ENCODE measurements at regions not wholly inside any gene's neighbourhood (a gene's known extent, or its start where the extent isn't known, plus 50 kb on each side); places are given as distances from the start of the nearest gene placed in this dataset.

DNA sequence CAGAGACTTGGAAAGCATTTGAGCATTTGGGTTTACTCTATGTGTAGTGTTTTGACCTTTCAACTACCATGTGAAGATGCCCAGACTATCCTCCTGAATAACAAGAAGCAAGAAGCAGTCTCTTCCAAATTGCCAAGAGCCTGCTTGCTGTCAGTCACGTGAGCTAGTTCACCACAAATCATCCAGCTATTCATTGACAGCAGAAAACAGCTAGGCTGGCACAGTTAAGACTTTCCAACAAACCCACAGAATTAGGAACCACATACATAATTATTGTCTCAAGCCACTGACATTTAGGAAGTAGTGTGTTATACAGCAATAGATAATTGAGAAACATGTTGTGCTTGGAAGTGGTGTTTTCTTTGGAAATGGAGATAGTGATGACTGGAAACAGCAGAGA, 1652.0 kb downstream of the NCAM2 start (continued):
- TF ChIP-seq, protein P1, sequence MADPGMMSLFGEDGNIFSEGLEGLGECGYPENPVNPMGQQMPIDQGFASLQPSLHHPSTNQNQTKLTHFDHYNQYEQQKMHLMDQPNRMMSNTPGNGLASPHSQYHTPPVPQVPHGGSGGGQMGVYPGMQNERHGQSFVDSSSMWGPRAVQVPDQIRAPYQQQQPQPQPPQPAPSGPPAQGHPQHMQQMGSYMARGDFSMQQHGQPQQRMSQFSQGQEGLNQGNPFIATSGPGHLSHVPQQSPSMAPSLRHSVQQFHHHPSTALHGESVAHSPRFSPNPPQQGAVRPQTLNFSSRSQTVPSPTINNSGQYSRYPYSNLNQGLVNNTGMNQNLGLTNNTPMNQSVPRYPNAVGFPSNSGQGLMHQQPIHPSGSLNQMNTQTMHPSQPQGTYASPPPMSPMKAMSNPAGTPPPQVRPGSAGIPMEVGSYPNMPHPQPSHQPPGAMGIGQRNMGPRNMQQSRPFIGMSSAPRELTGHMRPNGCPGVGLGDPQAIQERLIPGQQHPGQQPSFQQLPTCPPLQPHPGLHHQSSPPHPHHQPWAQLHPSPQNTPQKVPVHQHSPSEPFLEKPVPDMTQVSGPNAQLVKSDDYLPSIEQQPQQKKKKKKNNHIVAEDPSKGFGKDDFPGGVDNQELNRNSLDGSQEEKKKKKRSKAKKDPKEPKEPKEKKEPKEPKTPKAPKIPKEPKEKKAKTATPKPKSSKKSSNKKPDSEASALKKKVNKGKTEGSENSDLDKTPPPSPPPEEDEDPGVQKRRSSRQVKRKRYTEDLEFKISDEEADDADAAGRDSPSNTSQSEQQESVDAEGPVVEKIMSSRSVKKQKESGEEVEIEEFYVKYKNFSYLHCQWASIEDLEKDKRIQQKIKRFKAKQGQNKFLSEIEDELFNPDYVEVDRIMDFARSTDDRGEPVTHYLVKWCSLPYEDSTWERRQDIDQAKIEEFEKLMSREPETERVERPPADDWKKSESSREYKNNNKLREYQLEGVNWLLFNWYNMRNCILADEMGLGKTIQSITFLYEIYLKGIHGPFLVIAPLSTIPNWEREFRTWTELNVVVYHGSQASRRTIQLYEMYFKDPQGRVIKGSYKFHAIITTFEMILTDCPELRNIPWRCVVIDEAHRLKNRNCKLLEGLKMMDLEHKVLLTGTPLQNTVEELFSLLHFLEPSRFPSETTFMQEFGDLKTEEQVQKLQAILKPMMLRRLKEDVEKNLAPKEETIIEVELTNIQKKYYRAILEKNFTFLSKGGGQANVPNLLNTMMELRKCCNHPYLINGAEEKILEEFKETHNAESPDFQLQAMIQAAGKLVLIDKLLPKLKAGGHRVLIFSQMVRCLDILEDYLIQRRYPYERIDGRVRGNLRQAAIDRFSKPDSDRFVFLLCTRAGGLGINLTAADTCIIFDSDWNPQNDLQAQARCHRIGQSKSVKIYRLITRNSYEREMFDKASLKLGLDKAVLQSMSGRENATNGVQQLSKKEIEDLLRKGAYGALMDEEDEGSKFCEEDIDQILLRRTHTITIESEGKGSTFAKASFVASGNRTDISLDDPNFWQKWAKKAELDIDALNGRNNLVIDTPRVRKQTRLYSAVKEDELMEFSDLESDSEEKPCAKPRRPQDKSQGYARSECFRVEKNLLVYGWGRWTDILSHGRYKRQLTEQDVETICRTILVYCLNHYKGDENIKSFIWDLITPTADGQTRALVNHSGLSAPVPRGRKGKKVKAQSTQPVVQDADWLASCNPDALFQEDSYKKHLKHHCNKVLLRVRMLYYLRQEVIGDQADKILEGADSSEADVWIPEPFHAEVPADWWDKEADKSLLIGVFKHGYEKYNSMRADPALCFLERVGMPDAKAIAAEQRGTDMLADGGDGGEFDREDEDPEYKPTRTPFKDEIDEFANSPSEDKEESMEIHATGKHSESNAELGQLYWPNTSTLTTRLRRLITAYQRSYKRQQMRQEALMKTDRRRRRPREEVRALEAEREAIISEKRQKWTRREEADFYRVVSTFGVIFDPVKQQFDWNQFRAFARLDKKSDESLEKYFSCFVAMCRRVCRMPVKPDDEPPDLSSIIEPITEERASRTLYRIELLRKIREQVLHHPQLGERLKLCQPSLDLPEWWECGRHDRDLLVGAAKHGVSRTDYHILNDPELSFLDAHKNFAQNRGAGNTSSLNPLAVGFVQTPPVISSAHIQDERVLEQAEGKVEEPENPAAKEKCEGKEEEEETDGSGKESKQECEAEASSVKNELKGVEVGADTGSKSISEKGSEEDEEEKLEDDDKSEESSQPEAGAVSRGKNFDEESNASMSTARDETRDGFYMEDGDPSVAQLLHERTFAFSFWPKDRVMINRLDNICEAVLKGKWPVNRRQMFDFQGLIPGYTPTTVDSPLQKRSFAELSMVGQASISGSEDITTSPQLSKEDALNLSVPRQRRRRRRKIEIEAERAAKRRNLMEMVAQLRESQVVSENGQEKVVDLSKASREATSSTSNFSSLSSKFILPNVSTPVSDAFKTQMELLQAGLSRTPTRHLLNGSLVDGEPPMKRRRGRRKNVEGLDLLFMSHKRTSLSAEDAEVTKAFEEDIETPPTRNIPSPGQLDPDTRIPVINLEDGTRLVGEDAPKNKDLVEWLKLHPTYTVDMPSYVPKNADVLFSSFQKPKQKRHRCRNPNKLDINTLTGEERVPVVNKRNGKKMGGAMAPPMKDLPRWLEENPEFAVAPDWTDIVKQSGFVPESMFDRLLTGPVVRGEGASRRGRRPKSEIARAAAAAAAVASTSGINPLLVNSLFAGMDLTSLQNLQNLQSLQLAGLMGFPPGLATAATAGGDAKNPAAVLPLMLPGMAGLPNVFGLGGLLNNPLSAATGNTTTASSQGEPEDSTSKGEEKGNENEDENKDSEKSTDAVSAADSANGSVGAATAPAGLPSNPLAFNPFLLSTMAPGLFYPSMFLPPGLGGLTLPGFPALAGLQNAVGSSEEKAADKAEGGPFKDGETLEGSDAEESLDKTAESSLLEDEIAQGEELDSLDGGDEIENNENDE (IDR thresholded peaks at IDR 0.05; ENCODE audit: insufficient replicate concordance, low read length) = no peak
- no peak for TF ChIP-seq RAD21 (IDR thresholded peaks at IDR 0.05 in 1 of 2, conservative IDR thresholded peaks at IDR 0.05 in 1 of 2; ENCODE audit: low read depth in 2 of 2, low read length in 2 of 2)
- TF ChIP-seq RBBP5 (IDR thresholded peaks at IDR 0.05; ENCODE audit: borderline replicate concordance, low read depth, low read length) = no peak
- no peak for TF ChIP-seq BCL11A (IDR thresholded peaks at IDR 0.05; ENCODE audit: low read depth in 2 of 2, low read length in 2 of 2)
- no peak for TF ChIP-seq YY1 (IDR thresholded peaks at IDR 0.05; ENCODE audit: low read depth, low read length)
- no peak for TF ChIP-seq RXRA (IDR thresholded peaks at IDR 0.05; ENCODE audit: insufficient read depth, low read depth, low read length)
- no peak for TF ChIP-seq SRF (IDR thresholded peaks at IDR 0.05; ENCODE audit: low read depth, low read length)
- TF ChIP-seq POU5F1 (IDR thresholded peaks at IDR 0.05; ENCODE audit: low read depth, low read length) = no peak
- TF ChIP-seq, protein P2, sequence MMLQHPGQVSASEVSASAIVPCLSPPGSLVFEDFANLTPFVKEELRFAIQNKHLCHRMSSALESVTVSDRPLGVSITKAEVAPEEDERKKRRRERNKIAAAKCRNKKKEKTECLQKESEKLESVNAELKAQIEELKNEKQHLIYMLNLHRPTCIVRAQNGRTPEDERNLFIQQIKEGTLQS (IDR thresholded peaks at IDR 0.05; ENCODE audit: insufficient read depth, low read depth, low read length) = no peak

All from H1 (cell line).